ENCODE measurements at regions not wholly inside any gene's neighbourhood (a gene's known extent, or its start where the extent isn't known, plus 50 kb on each side); places are given as distances from the start of the nearest gene placed in this dataset.
A peak's percentile ranks its signal among the peaks of the same experiment; 100 is the strongest.

GRCh38 chr3:154018100-154018696 is 103.0 kb upstream of the ARHGEF26 start:
- no peak overlapping the region for H3K27ac Mint-ChIP-seq
- H3K9me3 Mint-ChIP-seq: peaks cover 7% of the 10 kb centered on the region
- TF ChIP-seq CTCF (IDR thresholded peaks at IDR 0.05; ENCODE audit: unreplicated experiment): no peak
- H3K36me3 Mint-ChIP-seq: no peaks in the 10 kb centered on the region
- no peak overlapping the region for H3K4me3 Mint-ChIP-seq
- H3K4me1 Mint-ChIP-seq: peaks cover 8% of the 10 kb centered on the region
- peak in 1 of 2 experiments; percentile 39 for DNase-seq (ENCODE audit: low spot score in 2 of 2, unreplicated experiment in 2 of 2)
- no peaks in the 10 kb centered on the region for H3K27me3 Mint-ChIP-seq (ENCODE audit: low read depth)

- DNase-seq (ENCODE audit: low spot score in 2 of 2, unreplicated experiment in 2 of 2): no peak
- no peak overlapping the region for H3K4me3 Mint-ChIP-seq
- H3K27me3 Mint-ChIP-seq (ENCODE audit: low read depth): no peaks in the 10 kb centered on the region
- TF ChIP-seq CTCF (IDR thresholded peaks at IDR 0.05; ENCODE audit: unreplicated experiment): no peak
- H3K36me3 Mint-ChIP-seq: no peaks in the 10 kb centered on the region
- H3K4me1 Mint-ChIP-seq: no peaks in the 10 kb centered on the region
- peaks cover 7% of the 10 kb centered on the region for H3K9me3 Mint-ChIP-seq
- no peak overlapping the region for H3K27ac Mint-ChIP-seq
Measured at GRCh38 chr3:154022606-154023005, 98.6 kb upstream of the ARHGEF26 start.

GRCh38 chr3:154023148-154023547 is 98.0 kb upstream of the ARHGEF26 start:
- no peak for DNase-seq (ENCODE audit: low spot score in 2 of 2, unreplicated experiment in 2 of 2)
- Mint-ChIP-seq H3K9me3 (peaks cover 4% of the 10 kb centered on the region), H3K27ac (no peak overlapping the region), H3K27me3 (ENCODE audit: low read depth) (no peaks in the 10 kb centered on the region), H3K4me1 (no peaks in the 10 kb centered on the region), H3K36me3 (no peaks in the 10 kb centered on the region), H3K4me3 (no peak overlapping the region)
- no peak for TF ChIP-seq CTCF (IDR thresholded peaks at IDR 0.05; ENCODE audit: unreplicated experiment)

- DNase-seq (ENCODE audit: low spot score in 2 of 2, unreplicated experiment in 2 of 2): no peak
- H3K27ac Mint-ChIP-seq: no peak overlapping the region
- H3K9me3 Mint-ChIP-seq: no peaks in the 10 kb centered on the region
- no peak for TF ChIP-seq CTCF (IDR thresholded peaks at IDR 0.05; ENCODE audit: unreplicated experiment)
- no peak overlapping the region for H3K4me3 Mint-ChIP-seq
- no peaks in the 10 kb centered on the region for H3K27me3 Mint-ChIP-seq (ENCODE audit: low read depth)
- H3K36me3 Mint-ChIP-seq: no peaks in the 10 kb centered on the region
- no peaks in the 10 kb centered on the region for H3K4me1 Mint-ChIP-seq
Measured at GRCh38 chr3:154025007-154025406, 96.2 kb upstream of the ARHGEF26 start.

- no peaks in the 10 kb centered on the region for H3K36me3 Mint-ChIP-seq
- H3K4me3 Mint-ChIP-seq: no peak overlapping the region
- no peaks in the 10 kb centered on the region for H3K27me3 Mint-ChIP-seq (ENCODE audit: low read depth)
- no peaks in the 10 kb centered on the region for H3K9me3 Mint-ChIP-seq
- DNase-seq (ENCODE audit: low spot score in 2 of 2, unreplicated experiment in 2 of 2): no peak
- no peak for TF ChIP-seq CTCF (IDR thresholded peaks at IDR 0.05; ENCODE audit: unreplicated experiment)
- no peak overlapping the region for H3K27ac Mint-ChIP-seq
- H3K4me1 Mint-ChIP-seq: peaks cover 12% of the 10 kb centered on the region
Measured at GRCh38 chr3:154029926-154030325, 91.3 kb upstream of the ARHGEF26 start.
